Caco-2 (cell line): ENCODE measurements at regions not wholly inside any gene's neighbourhood (a gene's known extent, or its start where the extent isn't known, plus 50 kb on each side); places are given as distances from the start of the nearest gene placed in this dataset.

Source experiments
- BruUV-seq: library from RNA; stranded (reverse); fragments of 400-500 nt; replicated peaks from 2 replicates; lab custom pipeline; 2021; lab: Mats Ljungman, UMichigan
- CTCF ChIA-PET: fragments of 300-600 bp; sonication (Branson Sonifier 250); formaldehyde crosslinking; loops from one replicate; lab custom pipeline; 2022; ENCODE audit warnings: antibody characterized with exemption; lab: Charles Lee
- POLR2A ChIA-PET: fragments of 300-600 bp; sonication (Branson Sonifier 250); formaldehyde crosslinking; loops from one replicate; lab custom pipeline; 2022; ENCODE audit warnings: antibody characterized with exemption; lab: Charles Lee
- DNase-seq, 2 experiments: peaks; one replicate each; pipeline versions ENCODE4 v3.0.0 to v3.0.0-alpha.2; 2020 to 2022
- H3K27me3 ChIP-seq: replicated peaks from 2 replicates; pipeline ENCODE4 v1.6.0; 2011; ENCODE audit warnings: low read length; ENCODE audit not compliant: control insufficient read depth, insufficient read depth
- H3K36me3 ChIP-seq: 2 replicates; pipeline ENCODE4 v1.5.1; 2011; ENCODE audit warnings: low read length; ENCODE audit not compliant: control insufficient read depth, insufficient read depth
- H3K4me1 ChIP-seq: fragments of 250-450 bp; sonication (Bioruptor Pico); 2 replicates; pipeline ENCODE4 v1.5.1; 2020; ENCODE audit warnings: mild to moderate bottlenecking
- H3K4me3 ChIP-seq: 2 replicates; pipeline ENCODE4 v1.5.1; 2011; ENCODE audit warnings: low read depth, mild to moderate bottlenecking, control low read depth, low read length
- H3K9me3 ChIP-seq: fragments of 250-450 bp; sonication (Bioruptor Pico); 2 replicates; pipeline ENCODE4 v1.5.1; 2020; ENCODE audit warnings: mild to moderate bottlenecking, moderate library complexity
- H3K27ac Mint-ChIP-seq: one replicate; pipeline ENCODE4 v1.8.0; 2022; ENCODE audit warnings: mixed read lengths; ENCODE audit not compliant: unreplicated experiment
- H3K27me3 Mint-ChIP-seq: one replicate; pipeline ENCODE4 v1.8.0; 2022; ENCODE audit warnings: mixed read lengths; ENCODE audit not compliant: insufficient read depth, unreplicated experiment
- H3K36me3 Mint-ChIP-seq: one replicate; pipeline ENCODE4 v1.8.0; 2022; ENCODE audit warnings: mild to moderate bottlenecking, mixed read lengths; ENCODE audit not compliant: insufficient read depth, unreplicated experiment
- H3K4me1 Mint-ChIP-seq: one replicate; pipeline ENCODE4 v1.8.0; 2022; ENCODE audit warnings: low read depth, mixed read lengths; ENCODE audit not compliant: unreplicated experiment
- H3K4me3 Mint-ChIP-seq: one replicate; pipeline ENCODE4 v1.8.0; 2022; ENCODE audit warnings: mild to moderate bottlenecking, moderate library complexity, mixed read lengths; ENCODE audit not compliant: unreplicated experiment
- H3K9me3 Mint-ChIP-seq: one replicate; pipeline ENCODE4 v1.8.0; 2022; ENCODE audit warnings: mixed read lengths; ENCODE audit not compliant: unreplicated experiment
- intact Hi-C: fragments of 100-400 bp; cut with micrococcal nuclease; formaldehyde crosslinking; loops from one replicate; pipeline ENCODE4 v1.10.0; 2022; ENCODE audit not compliant: unreplicated experiment
- TF ChIP-seq, protein P1 (sequence below), 2 experiments: fragments of 200-600 bp in 1 of 2; IDR thresholded peaks; 1 replicate in 1 of 2; 2 replicates in 1 of 2; pipeline versions ENCODE4 v1.5.1 to v1.8.0; 2011 to 2022; ENCODE audit warnings: antibody characterized with exemption in 1 of 2, control low read depth in 1 of 2, inconsistent platforms in 1 of 2, low read depth in 1 of 2, low read length in 1 of 2, mild to moderate bottlenecking in 1 of 2, moderate library complexity in 1 of 2; ENCODE audit not compliant: insufficient read depth in 1 of 2, severe bottlenecking in 1 of 2, unreplicated experiment in 1 of 2

DNA sequence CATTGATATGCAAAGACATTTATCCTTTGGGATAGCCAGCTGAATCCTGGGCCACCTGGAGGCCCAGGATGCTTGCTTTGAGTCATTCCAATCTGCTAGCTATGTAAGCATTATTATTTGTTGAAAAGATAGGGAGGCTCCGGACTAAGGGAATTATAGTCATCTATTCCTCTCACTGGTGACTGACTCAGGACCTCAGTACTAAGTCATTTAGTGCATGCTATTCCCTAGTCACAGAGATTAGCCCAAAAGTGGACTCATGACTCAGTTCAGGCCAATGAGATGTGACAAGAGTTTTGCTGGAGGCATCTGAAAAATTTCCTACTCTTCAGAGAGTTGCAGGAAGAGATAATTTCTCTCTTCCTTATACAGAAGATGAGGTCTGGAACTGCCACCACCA lies 67.9 kb upstream of the ITM2B start:
- H3K27ac Mint-ChIP-seq: no peak overlapping the region
- Histone ChIP-seq H3K27me3 (no peaks in the 10 kb centered on the region), H3K4me1 (no peaks in the 10 kb centered on the region), H3K36me3 (no peaks in the 10 kb centered on the region), H3K9me3 (no peaks in the 10 kb centered on the region), H3K4me3 (no peak overlapping the region)
- ChIA-PET CTCF (no interaction called here), POLR2A (no interaction called here)
- no peaks in the 10 kb centered on the region for H3K4me1 Mint-ChIP-seq
- no peaks in the 10 kb centered on the region for H3K36me3 Mint-ChIP-seq
- DNase-seq: no peak
- no peaks in the 10 kb centered on the region for H3K9me3 Mint-ChIP-seq
- intact Hi-C loops: no loop called here
- no TSS peak for BruUV-seq
- H3K27me3 Mint-ChIP-seq: peaks cover 11% of the 10 kb centered on the region
- no peak overlapping the region for H3K4me3 Mint-ChIP-seq
- TF ChIP-seq, protein P1, sequence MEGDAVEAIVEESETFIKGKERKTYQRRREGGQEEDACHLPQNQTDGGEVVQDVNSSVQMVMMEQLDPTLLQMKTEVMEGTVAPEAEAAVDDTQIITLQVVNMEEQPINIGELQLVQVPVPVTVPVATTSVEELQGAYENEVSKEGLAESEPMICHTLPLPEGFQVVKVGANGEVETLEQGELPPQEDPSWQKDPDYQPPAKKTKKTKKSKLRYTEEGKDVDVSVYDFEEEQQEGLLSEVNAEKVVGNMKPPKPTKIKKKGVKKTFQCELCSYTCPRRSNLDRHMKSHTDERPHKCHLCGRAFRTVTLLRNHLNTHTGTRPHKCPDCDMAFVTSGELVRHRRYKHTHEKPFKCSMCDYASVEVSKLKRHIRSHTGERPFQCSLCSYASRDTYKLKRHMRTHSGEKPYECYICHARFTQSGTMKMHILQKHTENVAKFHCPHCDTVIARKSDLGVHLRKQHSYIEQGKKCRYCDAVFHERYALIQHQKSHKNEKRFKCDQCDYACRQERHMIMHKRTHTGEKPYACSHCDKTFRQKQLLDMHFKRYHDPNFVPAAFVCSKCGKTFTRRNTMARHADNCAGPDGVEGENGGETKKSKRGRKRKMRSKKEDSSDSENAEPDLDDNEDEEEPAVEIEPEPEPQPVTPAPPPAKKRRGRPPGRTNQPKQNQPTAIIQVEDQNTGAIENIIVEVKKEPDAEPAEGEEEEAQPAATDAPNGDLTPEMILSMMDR (IDR thresholded peaks at IDR 0.05; ENCODE audit: insufficient read depth in 1 of 2, low read depth in 1 of 2, low read length in 1 of 2, severe bottlenecking in 1 of 2, unreplicated experiment in 1 of 2): no peak

DNA sequence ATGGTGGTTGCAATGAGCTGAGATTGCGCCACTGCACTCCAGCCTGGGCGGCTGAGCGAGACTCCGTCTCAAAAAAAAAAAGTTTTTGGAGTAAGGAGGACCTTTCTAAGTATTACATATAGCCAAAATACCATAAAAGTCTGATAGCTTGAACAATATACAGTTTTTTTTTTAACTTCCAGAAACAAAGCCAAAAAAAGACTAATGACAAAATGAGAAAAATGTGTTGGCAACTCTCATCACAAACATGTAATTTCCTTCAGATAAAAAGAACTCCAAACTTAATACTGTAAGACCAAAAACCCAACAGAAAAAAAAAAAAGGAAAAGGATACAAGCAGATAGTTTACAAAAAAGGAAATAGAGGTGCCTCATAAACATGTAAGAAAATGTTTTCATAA lies 68.2 kb upstream of the MED4 start:
- H3K4me1 ChIP-seq: no peaks in the 10 kb centered on the region
- H3K27me3 ChIP-seq: no peaks in the 10 kb centered on the region
- H3K9me3 ChIP-seq: no peaks in the 10 kb centered on the region
- H3K27ac Mint-ChIP-seq: no peak overlapping the region
- TF ChIP-seq, protein P1 (IDR thresholded peaks at IDR 0.05; ENCODE audit: insufficient read depth in 1 of 2, low read depth in 1 of 2, low read length in 1 of 2, severe bottlenecking in 1 of 2, unreplicated experiment in 1 of 2): no peak
- POLR2A ChIA-PET: no interaction called here
- no peaks in the 10 kb centered on the region for H3K9me3 Mint-ChIP-seq
- no TSS peak for BruUV-seq
- intact Hi-C loops: no loop called here
- peaks cover 7% of the 10 kb centered on the region for H3K27me3 Mint-ChIP-seq
- H3K4me3 ChIP-seq: no peak overlapping the region
- no peak overlapping the region for H3K4me3 Mint-ChIP-seq
- H3K36me3 ChIP-seq: no peaks in the 10 kb centered on the region
- DNase-seq: no peak
- CTCF ChIA-PET: no interaction called here
- no peaks in the 10 kb centered on the region for H3K4me1 Mint-ChIP-seq
- H3K36me3 Mint-ChIP-seq: no peaks in the 10 kb centered on the region

DNA sequence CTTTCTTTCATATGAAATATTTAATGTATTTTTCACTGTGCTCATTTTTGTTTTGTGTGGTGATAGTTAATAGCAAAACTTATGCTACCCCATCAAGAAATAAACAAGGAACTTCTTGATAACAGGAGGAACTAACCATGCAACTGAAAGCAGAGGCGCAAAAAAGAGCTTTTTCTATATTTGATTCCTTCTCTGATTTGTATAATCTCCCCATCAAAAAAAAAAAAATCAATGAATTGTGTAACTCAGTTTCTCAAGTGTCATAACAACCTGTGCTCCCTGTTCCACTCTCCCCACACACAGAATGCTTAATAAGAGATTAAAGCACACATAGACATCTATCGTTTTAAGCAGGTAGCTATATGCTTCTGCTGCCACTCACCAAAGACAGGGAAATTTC lies 67.3 kb upstream of the MED4 start:
- no peak for DNase-seq
- Mint-ChIP-seq H3K27ac (no peak overlapping the region), H3K27me3 (peaks cover 4% of the 10 kb centered on the region), H3K4me1 (no peaks in the 10 kb centered on the region), H3K4me3 (no peak overlapping the region), H3K9me3 (no peaks in the 10 kb centered on the region), H3K36me3 (no peaks in the 10 kb centered on the region)
- intact Hi-C loops: no loop called here
- TF ChIP-seq, protein P1 (IDR thresholded peaks at IDR 0.05; ENCODE audit: insufficient read depth in 1 of 2, low read depth in 1 of 2, low read length in 1 of 2, severe bottlenecking in 1 of 2, unreplicated experiment in 1 of 2): no peak
- Histone ChIP-seq H3K27me3 (no peaks in the 10 kb centered on the region), H3K9me3 (no peaks in the 10 kb centered on the region), H3K4me1 (no peaks in the 10 kb centered on the region), H3K36me3 (no peaks in the 10 kb centered on the region), H3K4me3 (no peak overlapping the region)
- ChIA-PET POLR2A (no interaction called here), CTCF (no interaction called here)
- BruUV-seq: no TSS peak
